ENCODE measurements at regions not wholly inside any gene's neighbourhood (a gene's known extent, or its start where the extent isn't known, plus 50 kb on each side); places are given as distances from the start of the nearest gene placed in this dataset.

- DNase-seq: no peak
Observed at GRCh38 chr2:82576656-82577055, 1882.4 kb downstream of the SUCLG1 start.

DNA sequence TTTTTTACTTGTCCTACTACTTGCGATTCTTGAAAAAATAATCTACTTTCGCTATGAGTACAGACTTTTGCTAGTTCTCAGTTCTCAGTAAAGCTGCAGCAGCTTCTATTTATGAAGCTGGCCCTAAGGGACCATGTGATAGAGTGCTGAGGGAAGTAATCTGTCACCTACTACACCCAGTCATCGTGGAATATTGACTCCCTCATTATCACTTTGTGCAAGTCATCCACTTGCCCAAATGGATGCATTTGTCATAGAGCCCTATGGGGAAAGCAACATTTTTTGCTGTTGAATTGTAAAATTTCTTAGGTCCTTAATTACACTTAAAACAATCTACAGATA lies 1919.8 kb downstream of the SUCLG1 start:
- DNase-seq: no peak

GRCh38 chr2:82538590-82539279 lies 1920.3 kb downstream of the SUCLG1 start:
- no peak for DNase-seq

DNA sequence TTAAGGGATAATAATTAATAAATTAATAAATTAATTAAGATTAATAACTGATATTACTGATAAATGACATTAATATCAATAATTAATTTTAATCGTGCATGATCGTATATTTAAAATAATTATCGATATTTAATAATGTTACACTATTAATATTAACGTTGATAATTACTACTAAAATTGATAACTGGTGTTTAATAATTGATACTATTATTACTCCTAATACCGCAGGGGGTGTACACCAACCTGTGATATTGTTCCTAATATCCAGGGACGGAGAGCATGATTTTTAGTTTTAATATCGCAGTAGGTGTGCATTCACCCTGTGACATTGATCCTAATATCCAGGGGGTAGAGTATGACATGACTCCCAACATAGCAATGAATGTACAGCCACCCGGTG lies 1930.8 kb downstream of the SUCLG1 start:
- no peak for DNase-seq

DNA sequence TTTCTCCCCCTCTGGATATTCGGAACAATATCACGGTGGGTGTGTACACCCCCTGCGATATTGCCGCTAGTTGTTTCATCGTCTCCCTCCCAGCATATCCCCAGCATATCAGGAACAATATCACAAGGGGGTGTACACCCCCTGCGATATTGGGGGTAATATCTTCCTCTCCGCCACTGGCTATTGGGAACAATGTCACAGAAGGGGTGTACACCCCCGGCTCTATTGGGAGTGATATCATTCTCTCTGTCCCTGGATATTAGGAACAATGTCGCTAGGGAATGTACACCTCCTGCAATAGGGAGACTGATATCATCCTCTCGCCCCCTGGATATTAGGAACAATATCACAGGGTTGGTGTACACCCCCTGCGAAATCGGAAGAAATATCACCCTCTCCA lies 1932.0 kb downstream of the SUCLG1 start:
- DNase-seq: no peak

DNA sequence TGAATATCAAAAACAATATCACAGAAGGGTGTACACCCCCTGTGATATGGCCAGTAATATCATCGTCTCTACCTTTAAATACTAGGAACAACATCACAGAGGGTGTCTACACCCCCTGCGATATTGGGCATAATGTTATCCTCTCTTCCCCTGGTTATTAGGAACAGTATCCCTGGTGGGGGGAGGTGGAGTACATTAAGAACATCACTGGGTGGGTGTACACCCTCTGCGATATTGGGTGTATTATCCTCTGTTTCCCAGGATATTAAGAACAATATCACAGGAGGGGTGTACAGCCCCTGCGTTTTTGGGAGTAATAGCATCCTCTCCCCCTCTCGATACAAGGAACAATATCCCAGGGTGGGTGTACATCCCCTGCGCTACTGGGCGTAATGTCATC lies 1932.8 kb downstream of the SUCLG1 start:
- no peak for DNase-seq

GRCh38 chr2:82525744-82526143 lies 1933.3 kb downstream of the SUCLG1 start:
- no peak for DNase-seq

- DNase-seq: no peak
Observed at GRCh38 chr2:82524826-82525225, 1934.3 kb downstream of the SUCLG1 start.

DNA sequence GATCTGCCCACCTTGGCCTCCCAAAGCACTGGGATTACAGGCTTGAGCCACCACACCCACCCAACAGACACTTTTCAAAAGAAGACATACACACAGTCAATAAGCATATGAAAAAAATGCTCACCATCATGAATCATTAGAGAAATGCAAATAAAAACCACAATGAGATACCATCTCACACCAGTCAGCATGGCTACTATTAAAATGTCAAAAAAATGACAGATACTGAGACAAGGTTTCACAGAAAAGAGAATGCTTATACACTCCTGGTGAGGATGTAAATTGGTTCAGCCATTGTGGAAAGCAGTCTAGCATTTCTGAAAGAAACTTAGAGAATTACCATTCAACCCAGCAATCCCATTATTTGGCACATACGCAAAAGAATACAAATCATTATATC lies 1947.2 kb downstream of the SUCLG1 start:
- DNase-seq: no peak

- no peak for DNase-seq
Observed at GRCh38 chr2:82508702-82509101, 1950.4 kb downstream of the SUCLG1 start.

DNA sequence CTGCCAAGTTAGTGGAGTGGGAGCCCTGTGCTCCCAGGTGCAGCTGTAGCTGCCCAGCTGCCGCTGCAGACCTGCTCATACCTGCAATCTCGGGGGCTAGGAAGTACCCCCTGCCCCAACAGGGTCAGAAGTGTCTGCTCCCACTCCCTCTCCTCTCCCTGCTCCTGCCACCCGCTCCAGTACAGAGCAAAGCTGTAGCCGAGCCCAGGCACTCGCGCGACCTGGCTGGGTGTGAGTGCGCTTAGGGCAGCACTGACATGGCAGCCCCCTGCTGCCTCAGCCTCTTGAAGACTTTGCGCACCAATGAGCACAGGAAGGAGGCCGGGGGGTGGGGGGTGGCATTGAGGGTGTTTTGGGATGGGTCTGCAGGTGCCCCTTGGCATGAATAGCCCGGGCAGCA lies 1951.4 kb downstream of the SUCLG1 start:
- no peak for DNase-seq

DNA sequence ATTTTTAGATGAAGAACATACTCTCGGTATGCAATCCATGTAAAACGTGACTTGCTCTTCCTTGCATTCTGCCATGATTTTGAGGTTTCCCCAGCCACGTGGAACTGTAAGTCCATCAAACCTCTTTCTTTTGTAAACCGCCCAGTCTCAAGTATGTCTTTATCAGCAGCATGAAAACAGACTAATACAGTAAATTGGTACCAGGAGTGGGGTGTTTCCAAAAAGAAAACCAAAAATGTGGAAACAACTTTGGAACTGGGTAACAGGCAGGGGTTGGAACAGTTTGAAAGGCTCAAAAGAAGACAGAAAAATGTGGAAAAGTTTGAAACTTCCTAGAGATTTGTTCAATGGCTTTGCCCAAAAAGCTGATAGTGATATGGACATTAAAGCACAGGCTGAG lies 1957.9 kb downstream of the SUCLG1 start:
- no peak for DNase-seq

DNA sequence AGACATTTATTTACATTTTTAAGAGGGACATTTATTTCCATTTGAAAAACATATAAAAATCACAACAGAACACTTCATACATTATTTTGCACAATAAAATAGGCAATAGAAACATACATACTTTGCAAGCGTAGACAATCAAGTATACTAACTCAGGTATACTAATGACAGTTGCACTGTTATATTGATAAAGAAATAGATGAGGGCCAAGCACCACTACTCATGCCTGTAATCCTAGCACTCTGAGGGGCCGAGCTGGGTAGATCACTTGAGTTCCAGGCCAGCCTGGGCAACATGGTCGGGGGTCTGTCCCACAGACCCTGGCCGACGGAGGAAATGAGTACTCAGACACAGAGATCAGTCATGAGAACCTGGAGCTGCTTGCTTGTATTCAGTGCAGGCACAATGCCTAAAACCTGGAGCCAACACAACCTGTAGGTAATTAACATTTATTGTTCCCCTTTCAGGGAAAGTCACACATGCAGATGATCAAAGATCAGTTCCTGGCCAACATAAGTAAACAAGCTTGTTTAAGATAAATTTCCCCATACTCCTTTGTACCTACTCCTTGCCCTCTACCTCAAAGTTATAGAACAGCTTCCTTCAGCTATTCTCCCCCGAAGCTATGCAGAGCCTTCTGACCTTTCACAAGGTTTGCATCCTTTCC lies 1960.2 kb downstream of the SUCLG1 start:
- no peak for DNase-seq

DNA sequence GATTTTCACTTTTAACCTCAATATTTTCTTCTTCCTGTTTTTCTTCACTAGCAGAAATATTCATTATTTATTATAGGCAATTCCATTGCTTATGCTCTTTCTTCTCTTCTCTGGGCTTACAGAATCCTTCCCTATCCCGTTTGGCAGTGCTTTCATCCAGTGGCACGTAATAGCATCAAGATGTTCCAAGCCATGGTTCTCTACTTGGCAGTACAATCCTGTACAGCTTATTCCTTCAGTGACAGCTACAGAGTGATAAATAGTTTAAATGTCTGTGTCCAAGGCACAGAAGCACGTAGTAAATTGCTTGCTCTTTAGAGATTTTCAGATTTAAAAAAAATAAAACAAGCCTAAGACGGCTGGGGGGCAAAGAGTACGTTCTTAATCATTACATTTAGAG lies 1964.3 kb downstream of the SUCLG1 start:
- DNase-seq: no peak

- DNase-seq: no peak
Observed at GRCh38 chr2:82491591-82491990, 1967.5 kb downstream of the SUCLG1 start.

GRCh38 chr2:82487354-82487753 lies 1971.7 kb downstream of the SUCLG1 start:
- no peak for DNase-seq

- DNase-seq: no peak
Observed at GRCh38 chr2:82485701-82486100, 1973.4 kb downstream of the SUCLG1 start.

- no peak for DNase-seq
Observed at GRCh38 chr2:82481207-82481606, 1977.9 kb downstream of the SUCLG1 start.

GRCh38 chr2:82478641-82479040 lies 1980.4 kb downstream of the SUCLG1 start:
- DNase-seq: no peak

DNA sequence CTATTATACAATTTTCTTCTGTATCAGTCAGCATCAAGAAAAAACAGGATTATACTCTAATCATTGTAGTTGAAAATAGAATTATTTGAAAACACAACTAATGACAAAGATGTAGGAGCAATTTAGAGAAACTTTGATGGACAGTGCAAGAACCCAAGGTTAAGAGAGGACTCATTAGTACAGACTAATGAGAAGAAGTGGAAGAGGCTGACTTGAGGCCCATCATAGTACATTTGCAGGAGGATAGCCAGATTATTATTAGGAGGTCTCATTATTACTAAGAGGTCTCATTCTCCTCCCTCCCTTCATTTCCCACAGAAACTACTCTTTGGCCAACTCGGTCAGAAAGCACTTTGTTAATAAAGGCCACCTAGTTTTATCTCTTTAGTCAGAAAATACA lies 1983.0 kb downstream of the SUCLG1 start:
- DNase-seq: no peak

DNA sequence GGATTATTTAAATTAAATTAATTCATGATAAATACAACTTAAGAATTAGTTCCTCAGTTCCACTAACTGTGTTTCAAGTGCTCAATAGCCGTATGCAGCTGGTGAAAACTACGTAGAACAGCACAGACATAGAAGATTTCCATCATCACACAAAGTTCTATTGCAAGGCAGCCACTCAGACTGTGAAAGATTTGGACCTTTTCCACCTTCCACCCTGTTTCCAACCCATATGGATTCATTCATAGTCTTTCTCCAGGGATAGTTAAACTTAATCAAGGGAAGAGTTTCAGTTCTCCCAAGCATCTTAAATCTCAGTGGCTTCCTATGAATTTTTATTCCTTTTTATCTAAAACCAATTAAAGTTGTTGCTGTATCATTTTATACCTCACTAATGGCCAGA lies 2030.8 kb downstream of the SUCLG1 start:
- no peak for DNase-seq

DNA sequence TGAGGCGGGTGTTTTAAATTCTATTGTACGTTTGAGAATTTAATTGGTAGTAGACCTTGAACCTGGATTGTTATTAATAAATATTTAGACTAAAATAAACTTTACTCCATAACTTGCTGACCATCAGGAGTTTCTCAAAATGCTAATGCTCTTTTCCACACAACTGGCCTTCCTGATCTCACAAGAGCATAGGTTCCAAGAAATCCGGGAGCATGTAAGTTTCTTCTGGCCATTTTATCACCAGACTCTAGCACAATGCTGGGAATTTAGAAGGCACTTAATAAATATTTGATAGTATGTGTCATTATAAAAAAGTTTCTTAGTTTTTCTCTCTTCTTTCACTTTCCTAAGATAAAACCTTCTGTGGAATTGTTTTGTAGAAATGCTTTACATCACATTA lies 2047.1 kb downstream of the SUCLG1 start:
- no peak for DNase-seq

- DNase-seq: no peak
Observed at GRCh38 chr2:82411071-82411470, 2048.0 kb downstream of the SUCLG1 start.

DNA sequence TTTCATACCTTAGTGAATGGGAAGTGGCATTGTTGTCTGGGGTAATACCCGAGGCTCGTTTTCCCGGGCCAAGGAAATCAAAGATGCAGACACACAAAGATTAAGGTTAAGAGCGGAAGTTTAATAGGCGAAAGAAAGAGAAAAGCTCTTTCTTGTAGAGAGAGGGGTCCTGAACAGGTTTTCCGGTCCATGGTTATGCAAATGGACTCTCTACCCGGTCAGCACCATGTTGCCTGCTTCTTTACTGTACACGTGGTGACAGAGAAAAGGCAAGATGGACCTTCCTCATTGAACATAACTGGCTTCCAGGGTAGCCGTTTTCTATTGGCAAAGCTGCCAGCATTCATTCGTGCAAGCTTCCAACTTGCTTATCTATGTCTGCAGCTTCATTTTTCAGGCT lies 2063.5 kb downstream of the SUCLG1 start:
- DNase-seq: no peak

DNA sequence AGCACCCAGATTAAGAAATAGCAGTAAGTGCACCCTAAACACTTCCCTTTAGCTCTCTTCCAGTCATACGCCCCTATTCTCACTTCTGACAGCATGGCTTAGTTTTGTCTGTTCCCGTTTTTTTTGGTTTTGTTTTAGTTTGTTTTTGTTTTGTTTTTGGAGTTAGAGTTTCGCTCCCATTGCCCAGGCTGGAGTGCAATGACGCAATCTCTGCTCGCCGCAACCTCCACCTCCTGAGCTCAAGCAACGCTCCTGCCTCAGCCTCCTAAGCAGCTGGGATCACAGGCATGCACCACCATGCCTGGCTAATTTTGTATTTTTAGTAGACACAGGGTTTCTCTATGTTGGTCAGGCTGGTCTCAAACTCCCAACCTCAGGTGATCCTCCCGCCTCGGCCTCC lies 2067.7 kb downstream of the SUCLG1 start:
- no peak for DNase-seq

All from DMS79 treated with DMSO at 0.1 percent for 48 hours (cell line).